ENCODE measurements at regions not wholly inside any gene's neighbourhood (a gene's known extent, or its start where the extent isn't known, plus 50 kb on each side); places are given as distances from the start of the nearest gene placed in this dataset.

DNA sequence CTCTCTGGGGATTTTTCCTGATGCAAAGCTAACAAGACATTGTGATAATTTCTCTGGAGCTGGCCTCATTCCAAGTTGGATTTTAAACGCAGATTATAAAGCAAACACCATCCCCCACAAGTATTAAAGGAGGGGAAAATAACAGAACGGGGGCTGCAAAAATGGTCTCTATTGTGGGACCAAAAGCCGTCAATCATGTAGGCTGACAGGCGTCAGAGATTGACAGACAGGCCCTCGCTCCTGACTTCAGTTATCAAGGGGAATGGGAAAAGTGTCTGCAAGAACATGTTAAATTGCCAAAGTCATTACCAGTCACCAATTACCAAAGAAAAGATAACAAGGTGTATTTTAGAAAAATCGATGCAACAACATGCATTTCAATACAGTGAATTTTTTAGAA is 307.4 kb upstream of the POU3F1 start:
- Histone ChIP-seq H3K9me3 (ENCODE audit: control insufficient read depth in 4 of 4, low read length in 3 of 4) (peaks cover 0 to 2% (median 0%) of the 10 kb centered on the region in 4 donors), H3K27ac (ENCODE audit: low read depth in 1 of 2, low read length in 2 of 2) (no peak overlapping the region), H3K4me3 (ENCODE audit: low read depth in 1 of 3, low read length in 3 of 3) (no peak overlapping the region), H3K9ac (ENCODE audit: low read depth in 1 of 2, low read length in 2 of 2) (no peak overlapping the region), H3K27me3 (ENCODE audit: control insufficient read depth in 4 of 4, insufficient read depth in 4 of 4, low read length in 3 of 4) (no peaks in the 10 kb centered on the region), H3K4me1 (ENCODE audit: control insufficient read depth in 4 of 4, insufficient read depth in 4 of 4, low read length in 3 of 4) (no peaks in the 10 kb centered on the region), H3K36me3 (ENCODE audit: control insufficient read depth in 4 of 4, insufficient read depth in 3 of 4, low read depth in 1 of 4, low read length in 3 of 4) (no peaks in the 10 kb centered on the region)
- 79% methylated on average over 6 of the region's 6 CpGs for WGBS
- DNase-seq (ENCODE audit: low spot score) = no peak
- TF ChIP-seq HNF4G (IDR thresholded peaks at IDR 0.05) (no peak), JUND (IDR thresholded peaks at IDR 0.05) (no peak)
- TF ChIP-seq, protein P1, sequence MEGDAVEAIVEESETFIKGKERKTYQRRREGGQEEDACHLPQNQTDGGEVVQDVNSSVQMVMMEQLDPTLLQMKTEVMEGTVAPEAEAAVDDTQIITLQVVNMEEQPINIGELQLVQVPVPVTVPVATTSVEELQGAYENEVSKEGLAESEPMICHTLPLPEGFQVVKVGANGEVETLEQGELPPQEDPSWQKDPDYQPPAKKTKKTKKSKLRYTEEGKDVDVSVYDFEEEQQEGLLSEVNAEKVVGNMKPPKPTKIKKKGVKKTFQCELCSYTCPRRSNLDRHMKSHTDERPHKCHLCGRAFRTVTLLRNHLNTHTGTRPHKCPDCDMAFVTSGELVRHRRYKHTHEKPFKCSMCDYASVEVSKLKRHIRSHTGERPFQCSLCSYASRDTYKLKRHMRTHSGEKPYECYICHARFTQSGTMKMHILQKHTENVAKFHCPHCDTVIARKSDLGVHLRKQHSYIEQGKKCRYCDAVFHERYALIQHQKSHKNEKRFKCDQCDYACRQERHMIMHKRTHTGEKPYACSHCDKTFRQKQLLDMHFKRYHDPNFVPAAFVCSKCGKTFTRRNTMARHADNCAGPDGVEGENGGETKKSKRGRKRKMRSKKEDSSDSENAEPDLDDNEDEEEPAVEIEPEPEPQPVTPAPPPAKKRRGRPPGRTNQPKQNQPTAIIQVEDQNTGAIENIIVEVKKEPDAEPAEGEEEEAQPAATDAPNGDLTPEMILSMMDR (IDR thresholded peaks at IDR 0.05; ENCODE audit: low read depth, low read length, missing input control) = no peak
- TF ChIP-seq, protein P2, sequence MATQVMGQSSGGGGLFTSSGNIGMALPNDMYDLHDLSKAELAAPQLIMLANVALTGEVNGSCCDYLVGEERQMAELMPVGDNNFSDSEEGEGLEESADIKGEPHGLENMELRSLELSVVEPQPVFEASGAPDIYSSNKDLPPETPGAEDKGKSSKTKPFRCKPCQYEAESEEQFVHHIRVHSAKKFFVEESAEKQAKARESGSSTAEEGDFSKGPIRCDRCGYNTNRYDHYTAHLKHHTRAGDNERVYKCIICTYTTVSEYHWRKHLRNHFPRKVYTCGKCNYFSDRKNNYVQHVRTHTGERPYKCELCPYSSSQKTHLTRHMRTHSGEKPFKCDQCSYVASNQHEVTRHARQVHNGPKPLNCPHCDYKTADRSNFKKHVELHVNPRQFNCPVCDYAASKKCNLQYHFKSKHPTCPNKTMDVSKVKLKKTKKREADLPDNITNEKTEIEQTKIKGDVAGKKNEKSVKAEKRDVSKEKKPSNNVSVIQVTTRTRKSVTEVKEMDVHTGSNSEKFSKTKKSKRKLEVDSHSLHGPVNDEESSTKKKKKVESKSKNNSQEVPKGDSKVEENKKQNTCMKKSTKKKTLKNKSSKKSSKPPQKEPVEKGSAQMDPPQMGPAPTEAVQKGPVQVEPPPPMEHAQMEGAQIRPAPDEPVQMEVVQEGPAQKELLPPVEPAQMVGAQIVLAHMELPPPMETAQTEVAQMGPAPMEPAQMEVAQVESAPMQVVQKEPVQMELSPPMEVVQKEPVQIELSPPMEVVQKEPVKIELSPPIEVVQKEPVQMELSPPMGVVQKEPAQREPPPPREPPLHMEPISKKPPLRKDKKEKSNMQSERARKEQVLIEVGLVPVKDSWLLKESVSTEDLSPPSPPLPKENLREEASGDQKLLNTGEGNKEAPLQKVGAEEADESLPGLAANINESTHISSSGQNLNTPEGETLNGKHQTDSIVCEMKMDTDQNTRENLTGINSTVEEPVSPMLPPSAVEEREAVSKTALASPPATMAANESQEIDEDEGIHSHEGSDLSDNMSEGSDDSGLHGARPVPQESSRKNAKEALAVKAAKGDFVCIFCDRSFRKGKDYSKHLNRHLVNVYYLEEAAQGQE (IDR thresholded peaks at IDR 0.05) = no peak
- TF ChIP-seq, protein P3, sequence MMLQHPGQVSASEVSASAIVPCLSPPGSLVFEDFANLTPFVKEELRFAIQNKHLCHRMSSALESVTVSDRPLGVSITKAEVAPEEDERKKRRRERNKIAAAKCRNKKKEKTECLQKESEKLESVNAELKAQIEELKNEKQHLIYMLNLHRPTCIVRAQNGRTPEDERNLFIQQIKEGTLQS (IDR thresholded peaks at IDR 0.05) = no peak

DNA sequence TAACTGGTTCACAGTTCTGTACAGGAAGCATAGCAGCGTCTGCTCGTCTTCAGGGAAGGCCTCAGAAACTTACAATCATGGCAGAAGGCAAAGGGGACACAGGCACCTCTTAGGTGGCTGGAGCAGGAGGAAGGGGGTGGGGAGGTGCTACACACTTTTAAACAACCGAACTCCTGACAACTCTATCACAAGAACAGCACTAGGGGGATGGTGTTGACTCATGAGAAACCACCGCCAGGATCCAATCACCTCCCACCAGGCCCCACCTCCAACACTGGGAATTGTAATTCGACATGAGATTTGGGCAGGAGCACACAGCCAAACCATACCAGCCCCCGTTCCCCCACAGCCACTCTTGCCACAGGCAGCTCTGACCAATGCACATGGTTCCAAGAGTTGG is 306.3 kb upstream of the POU3F1 start:
- no peak overlapping the region for H3K9ac ChIP-seq (ENCODE audit: low read depth in 1 of 2, low read length in 2 of 2)
- H3K36me3 ChIP-seq (ENCODE audit: control insufficient read depth in 4 of 4, insufficient read depth in 3 of 4, low read depth in 1 of 4, low read length in 3 of 4) = no peaks in the 10 kb centered on the region
- no peak overlapping the region for H3K27ac ChIP-seq (ENCODE audit: low read depth in 1 of 2, low read length in 2 of 2)
- DNase-seq (ENCODE audit: low spot score) = no peak
- no peaks in the 10 kb centered on the region for H3K27me3 ChIP-seq (ENCODE audit: control insufficient read depth in 4 of 4, insufficient read depth in 4 of 4, low read length in 3 of 4)
- H3K9me3 ChIP-seq (ENCODE audit: control insufficient read depth in 4 of 4, low read length in 3 of 4) = peaks cover 0 to 8% (median 4%) of the 10 kb centered on the region in 4 donors
- H3K4me1 ChIP-seq (ENCODE audit: control insufficient read depth in 4 of 4, insufficient read depth in 4 of 4, low read length in 3 of 4) = no peaks in the 10 kb centered on the region
- WGBS = 60% methylated on average over 6 of the region's 6 CpGs
- H3K4me3 ChIP-seq (ENCODE audit: low read depth in 1 of 3, low read length in 3 of 3) = no peak overlapping the region
- no peak for TF ChIP-seq RXRA (IDR thresholded peaks at IDR 0.05)
- TF ChIP-seq FOXA2 (IDR thresholded peaks at IDR 0.05) = no peak
- TF ChIP-seq JUND (IDR thresholded peaks at IDR 0.05) = no peak
- TF ChIP-seq YY1 (IDR thresholded peaks at IDR 0.05) = no peak
- TF ChIP-seq, protein P4, sequence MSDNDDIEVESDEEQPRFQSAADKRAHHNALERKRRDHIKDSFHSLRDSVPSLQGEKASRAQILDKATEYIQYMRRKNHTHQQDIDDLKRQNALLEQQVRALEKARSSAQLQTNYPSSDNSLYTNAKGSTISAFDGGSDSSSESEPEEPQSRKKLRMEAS (IDR thresholded peaks at IDR 0.05) = no peak
- TF ChIP-seq SP1 (IDR thresholded peaks at IDR 0.05) = no peak
- TF ChIP-seq, protein P1 (IDR thresholded peaks at IDR 0.05; ENCODE audit: low read depth, low read length, missing input control) = no peak
- TF ChIP-seq HNF4G (IDR thresholded peaks at IDR 0.05) = no peak
- TF ChIP-seq GABPA (IDR thresholded peaks at IDR 0.05 in 1 of 2, conservative IDR thresholded peaks at IDR 0.05 in 1 of 2) = no peak
- no peak for TF ChIP-seq EGR1 (IDR thresholded peaks at IDR 0.05; ENCODE audit: low read depth in 2 of 2)
- TF ChIP-seq, protein P5, sequence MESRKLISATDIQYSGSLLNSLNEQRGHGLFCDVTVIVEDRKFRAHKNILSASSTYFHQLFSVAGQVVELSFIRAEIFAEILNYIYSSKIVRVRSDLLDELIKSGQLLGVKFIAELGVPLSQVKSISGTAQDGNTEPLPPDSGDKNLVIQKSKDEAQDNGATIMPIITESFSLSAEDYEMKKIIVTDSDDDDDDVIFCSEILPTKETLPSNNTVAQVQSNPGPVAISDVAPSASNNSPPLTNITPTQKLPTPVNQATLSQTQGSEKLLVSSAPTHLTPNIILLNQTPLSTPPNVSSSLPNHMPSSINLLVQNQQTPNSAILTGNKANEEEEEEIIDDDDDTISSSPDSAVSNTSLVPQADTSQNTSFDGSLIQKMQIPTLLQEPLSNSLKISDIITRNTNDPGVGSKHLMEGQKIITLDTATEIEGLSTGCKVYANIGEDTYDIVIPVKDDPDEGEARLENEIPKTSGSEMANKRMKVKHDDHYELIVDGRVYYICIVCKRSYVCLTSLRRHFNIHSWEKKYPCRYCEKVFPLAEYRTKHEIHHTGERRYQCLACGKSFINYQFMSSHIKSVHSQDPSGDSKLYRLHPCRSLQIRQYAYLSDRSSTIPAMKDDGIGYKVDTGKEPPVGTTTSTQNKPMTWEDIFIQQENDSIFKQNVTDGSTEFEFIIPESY (IDR thresholded peaks at IDR 0.05) = no peak
- no peak for TF ChIP-seq NR2F2 (IDR thresholded peaks at IDR 0.05)
- TF ChIP-seq HNF4A (conservative IDR thresholded peaks at IDR 0.05) = no peak
- TF ChIP-seq, protein P3 (IDR thresholded peaks at IDR 0.05) = no peak
- TF ChIP-seq TAF1 (conservative IDR thresholded peaks at IDR 0.05) = no peak
- TF ChIP-seq, protein P2 (IDR thresholded peaks at IDR 0.05) = no peak
- TF ChIP-seq FOXA1 (IDR thresholded peaks at IDR 0.05) = no peak
- TF ChIP-seq RAD21 (IDR thresholded peaks at IDR 0.05) = no peak

All from liver (tissue), 8 donors.